ENCODE measurements at regions not wholly inside any gene's neighbourhood (a gene's known extent, or its start where the extent isn't known, plus 50 kb on each side); places are given as distances from the start of the nearest gene placed in this dataset.

DNA sequence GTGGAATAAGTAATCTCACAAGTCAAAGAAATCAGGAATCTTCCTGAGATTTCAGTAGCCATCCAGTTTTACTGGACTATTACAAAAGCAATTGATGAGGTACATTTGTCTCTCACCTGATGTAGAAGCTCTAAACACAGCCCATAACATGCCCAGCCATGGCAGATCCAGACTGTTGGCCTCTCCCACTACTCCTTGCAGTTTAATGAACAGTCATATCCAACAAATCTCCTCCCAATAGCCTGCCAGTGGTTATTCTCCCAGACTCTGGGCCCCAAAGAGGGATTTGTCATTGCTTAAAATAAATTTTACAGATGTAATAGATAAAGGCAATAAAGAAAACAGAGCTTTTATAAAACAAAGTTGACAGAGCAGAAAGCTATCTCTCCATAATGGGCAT is 80.8 kb downstream of the ZNF608 start:
- TF ChIP-seq, protein P1, sequence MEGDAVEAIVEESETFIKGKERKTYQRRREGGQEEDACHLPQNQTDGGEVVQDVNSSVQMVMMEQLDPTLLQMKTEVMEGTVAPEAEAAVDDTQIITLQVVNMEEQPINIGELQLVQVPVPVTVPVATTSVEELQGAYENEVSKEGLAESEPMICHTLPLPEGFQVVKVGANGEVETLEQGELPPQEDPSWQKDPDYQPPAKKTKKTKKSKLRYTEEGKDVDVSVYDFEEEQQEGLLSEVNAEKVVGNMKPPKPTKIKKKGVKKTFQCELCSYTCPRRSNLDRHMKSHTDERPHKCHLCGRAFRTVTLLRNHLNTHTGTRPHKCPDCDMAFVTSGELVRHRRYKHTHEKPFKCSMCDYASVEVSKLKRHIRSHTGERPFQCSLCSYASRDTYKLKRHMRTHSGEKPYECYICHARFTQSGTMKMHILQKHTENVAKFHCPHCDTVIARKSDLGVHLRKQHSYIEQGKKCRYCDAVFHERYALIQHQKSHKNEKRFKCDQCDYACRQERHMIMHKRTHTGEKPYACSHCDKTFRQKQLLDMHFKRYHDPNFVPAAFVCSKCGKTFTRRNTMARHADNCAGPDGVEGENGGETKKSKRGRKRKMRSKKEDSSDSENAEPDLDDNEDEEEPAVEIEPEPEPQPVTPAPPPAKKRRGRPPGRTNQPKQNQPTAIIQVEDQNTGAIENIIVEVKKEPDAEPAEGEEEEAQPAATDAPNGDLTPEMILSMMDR (IDR thresholded peaks at IDR 0.05) = no peak
- no peak for TF ChIP-seq POLR2A (IDR thresholded peaks at IDR 0.05)
